Parathyroid adenoma (tissue), 2 donors: ENCODE measurements at regions not wholly inside any gene's neighbourhood (a gene's known extent, or its start where the extent isn't known, plus 50 kb on each side); places are given as distances from the start of the nearest gene placed in this dataset.

Experiments
- H2AFZ ChIP-seq: fragments of 300-600 bp; sonication (generic); one replicate; pipeline ENCODE4 v1.7.0; 2017; ENCODE audit warnings: antibody characterized with exemption, mild to moderate bottlenecking
- H3K27ac ChIP-seq: fragments of 300-600 bp; sonication (generic); one replicate; pipeline ENCODE4 v1.7.0; 2017
- H3K27me3 ChIP-seq: fragments of 300-600 bp; sonication (generic); one replicate; pipeline ENCODE4 v1.7.0; 2017; ENCODE audit warnings: low read length; ENCODE audit not compliant: control insufficient read depth, insufficient read depth
- H3K36me3 ChIP-seq: fragments of 300-600 bp; sonication (generic); one replicate; pipeline ENCODE4 v1.7.0; 2017; ENCODE audit warnings: low read length; ENCODE audit not compliant: control insufficient read depth, insufficient read depth
- H3K4me1 ChIP-seq: fragments of 300-600 bp; sonication (generic); one replicate; pipeline ENCODE4 v1.7.0; 2017; ENCODE audit warnings: control low read depth
- H3K4me2 ChIP-seq: fragments of 300-600 bp; sonication (generic); one replicate; pipeline ENCODE4 v1.7.0; 2017; ENCODE audit warnings: low read length
- H3K4me3 ChIP-seq: fragments of 300-600 bp; sonication (generic); one replicate; pipeline ENCODE4 v1.7.0; 2017; ENCODE audit warnings: low read depth, low read length
- H3K79me2 ChIP-seq: fragments of 300-600 bp; sonication (generic); one replicate; pipeline ENCODE4 v1.7.0; 2017; ENCODE audit warnings: control low read depth
- H3K9ac ChIP-seq: fragments of 300-600 bp; sonication (generic); one replicate; pipeline ENCODE4 v1.7.0; 2017; ENCODE audit warnings: mild to moderate bottlenecking
- H3K9me3 ChIP-seq: fragments of 300-600 bp; sonication (generic); one replicate; pipeline ENCODE4 v1.7.0; 2017; ENCODE audit warnings: low read length; ENCODE audit not compliant: control insufficient read depth
- CTCF ChIP-seq: fragments of 300-600 bp; sonication (generic); IDR thresholded peaks from one replicate; pipeline ENCODE4 v1.7.0; 2017; ENCODE audit warnings: antibody characterized with exemption, mild to moderate bottlenecking
- donor health status: primary hyperparathyroidism.

DNA sequence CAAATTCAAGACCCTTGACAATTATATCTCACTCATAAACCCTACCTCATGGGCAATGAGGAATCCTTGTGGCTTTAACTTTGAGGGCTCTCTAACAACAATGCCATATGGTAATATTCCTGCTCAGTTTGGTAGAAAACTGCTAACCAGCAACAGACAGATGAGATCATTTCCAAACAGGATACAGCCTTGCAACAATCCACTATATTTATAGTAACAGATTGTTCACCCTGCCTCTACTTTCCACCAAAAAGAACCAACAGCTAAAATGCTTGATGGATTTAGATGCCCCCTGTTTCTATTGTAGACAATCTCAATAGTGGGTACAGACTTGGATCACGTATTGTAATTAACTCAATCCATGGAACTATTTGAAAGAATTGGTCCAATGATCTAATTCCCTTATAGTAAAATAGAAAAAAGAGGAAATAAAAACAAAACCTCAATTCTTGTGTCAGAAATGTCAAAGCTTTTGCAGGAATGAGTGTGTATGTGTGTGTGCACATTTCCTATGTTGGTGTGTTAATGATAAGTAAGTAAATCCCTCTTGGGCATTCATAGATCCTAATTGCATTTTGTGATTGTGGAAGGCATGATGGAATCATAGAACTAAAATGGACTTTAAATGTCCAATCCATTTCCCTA, 100.0 kb upstream of the EDEM3 start:
- Histone ChIP-seq H3K36me3 (no peaks in the 10 kb centered on the region), H3K4me1 (no peaks in the 10 kb centered on the region), H3K9ac (no peak overlapping the region), H3K79me2 (no peaks in the 10 kb centered on the region), H3K9me3 (no peaks in the 10 kb centered on the region), H3K27ac (no peak overlapping the region), H2AFZ (no peak overlapping the region), H3K27me3 (no peaks in the 10 kb centered on the region), H3K4me3 (no peak overlapping the region), H3K4me2 (no peak overlapping the region)
- no peak for TF ChIP-seq CTCF

GRCh38 chr1:184854036-184854435, 99.4 kb upstream of the EDEM3 start:
- no peak for TF ChIP-seq CTCF

DNA sequence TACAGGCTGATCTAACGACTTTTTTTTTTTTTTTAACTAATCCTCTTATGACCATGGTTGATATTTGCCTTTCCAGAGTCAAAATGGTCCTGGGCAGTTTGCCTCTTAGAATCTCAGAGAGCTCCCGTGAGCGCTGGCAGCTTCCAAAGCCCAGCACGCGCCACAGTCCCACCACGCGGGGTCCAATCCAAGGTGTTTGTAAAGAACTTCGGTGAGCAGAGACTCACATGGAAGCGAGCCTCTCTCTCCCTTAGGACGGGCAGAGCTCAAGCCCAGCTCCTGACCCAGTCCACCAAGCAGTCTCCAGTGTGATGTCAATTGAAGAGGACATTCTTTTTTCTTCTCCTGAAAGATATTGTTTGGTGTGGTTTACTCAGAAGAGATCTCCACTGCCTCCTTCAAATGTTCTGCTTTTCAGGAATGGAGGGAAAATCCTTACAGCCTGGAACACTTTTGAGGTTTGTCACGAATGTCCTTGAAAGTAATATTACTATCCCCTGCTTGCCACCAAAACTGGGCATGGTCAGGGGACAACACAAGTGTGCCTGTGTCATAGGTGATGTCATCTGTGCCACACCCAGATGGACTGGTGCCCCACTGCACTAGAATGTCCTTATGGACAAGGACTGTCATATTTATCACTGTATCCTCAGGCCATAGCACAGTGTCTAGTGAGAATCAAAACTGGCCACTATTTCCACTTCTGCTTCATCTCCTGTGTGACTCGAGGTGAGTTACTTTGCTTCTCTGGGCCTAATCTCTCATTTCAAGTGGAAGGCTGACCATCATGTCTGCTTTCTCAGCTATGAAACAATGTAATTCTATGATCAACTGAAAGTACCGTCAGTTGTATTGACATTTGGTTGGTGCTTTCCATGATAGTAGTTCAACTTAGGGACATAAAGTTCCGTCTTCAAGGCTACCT, 97.4 kb upstream of the EDEM3 start:
- H3K27me3 ChIP-seq: no peaks in the 10 kb centered on the region

More at GRCh38 chr1:184854036-184854435, 99.4 kb upstream of the EDEM3 start:
- Histone ChIP-seq H3K9me3 (no peaks in the 10 kb centered on the region), H3K4me1 (no peaks in the 10 kb centered on the region), H3K9ac (no peak overlapping the region), H3K27me3 (no peaks in the 10 kb centered on the region), H3K27ac (no peak overlapping the region), H3K79me2 (no peaks in the 10 kb centered on the region), H3K36me3 (no peaks in the 10 kb centered on the region), H3K4me2 (no peak overlapping the region), H3K4me3 (no peak overlapping the region), H2AFZ (no peak overlapping the region)

DNA sequence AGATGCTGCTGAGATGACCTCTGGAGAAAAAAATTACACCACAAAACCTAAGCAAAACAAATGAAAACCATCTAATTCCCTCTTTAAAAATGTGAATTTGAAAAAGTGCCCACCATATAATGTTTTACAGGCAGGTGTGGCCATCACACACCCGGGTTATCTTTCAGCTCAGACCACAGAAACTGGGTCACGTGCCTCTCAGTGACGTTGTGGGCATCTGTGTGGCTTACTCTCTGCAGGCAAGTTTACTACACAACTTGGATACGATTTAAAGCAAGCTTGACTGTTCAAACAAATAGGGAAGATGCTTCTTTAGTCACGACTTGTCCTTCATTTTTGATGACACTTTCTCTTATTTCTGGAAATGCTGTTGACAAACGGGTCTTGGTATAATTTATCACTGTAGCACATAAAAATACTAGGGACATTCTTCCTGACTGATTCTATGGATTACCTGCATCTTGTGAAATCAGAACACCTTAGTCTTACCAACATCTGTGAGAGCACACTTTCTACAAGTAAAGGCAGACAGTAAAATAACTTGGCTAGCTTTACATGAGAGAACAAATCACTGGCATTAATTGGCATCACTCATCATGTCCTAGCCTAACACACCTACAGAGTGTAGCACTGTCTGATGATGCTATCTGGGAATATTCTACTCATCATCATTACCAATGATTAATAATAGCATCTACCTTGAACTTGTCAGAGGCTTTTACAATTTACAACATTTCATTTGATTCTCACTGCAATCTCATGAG, 89.3 kb upstream of the EDEM3 start:
- TF ChIP-seq CTCF: no peak
- H3K9me3 ChIP-seq: no peaks in the 10 kb centered on the region
- H3K4me2 ChIP-seq: no peak overlapping the region
- H3K4me1 ChIP-seq: no peaks in the 10 kb centered on the region
- H3K4me3 ChIP-seq: no peak overlapping the region
- H2AFZ ChIP-seq: no peak overlapping the region
- H3K79me2 ChIP-seq: no peaks in the 10 kb centered on the region
- H3K27ac ChIP-seq: no peak overlapping the region
- H3K27me3 ChIP-seq: no peaks in the 10 kb centered on the region
- no peak overlapping the region for H3K9ac ChIP-seq
- no peaks in the 10 kb centered on the region for H3K36me3 ChIP-seq

More for the DNA sequence above, 97.4 kb upstream of the EDEM3 start:
- Histone ChIP-seq H3K4me2 (no peak overlapping the region), H2AFZ (no peak overlapping the region), H3K4me1 (no peaks in the 10 kb centered on the region), H3K27ac (no peak overlapping the region), H3K79me2 (no peaks in the 10 kb centered on the region), H3K9me3 (no peaks in the 10 kb centered on the region), H3K9ac (no peak overlapping the region), H3K4me3 (no peak overlapping the region), H3K36me3 (no peaks in the 10 kb centered on the region)
- no peak for TF ChIP-seq CTCF
